IMR-90 (cell line): ENCODE measurements at regions not wholly inside any gene's neighbourhood (a gene's known extent, or its start where the extent isn't known, plus 50 kb on each side); places are given as distances from the start of the nearest gene placed in this dataset.

ENCODE experiments used
- ATAC-seq: fragments of 200-7000 bp; cut with Tn5 transposase; 2 replicates; pipeline ENCODE4 v1.9.1; 2020; ENCODE audit warnings: low read depth, mild to moderate bottlenecking, moderate library complexity
- BruUV-seq: library from RNA; stranded (reverse); fragments of 400-500 nt; replicated peaks from 2 replicates; lab custom pipeline; 2021; lab: Mats Ljungman, UMichigan
- CTCF ChIA-PET: fragments of 300-600 bp; formaldehyde crosslinking; extraction: SDS; loops from one replicate; lab custom pipeline; 2021; ENCODE audit warnings: antibody characterized with exemption; lab: Yijun Ruan, JAX
- POLR2A ChIA-PET: fragments of 300-600 bp; sonication (Branson Sonifier 250); formaldehyde crosslinking; loops from one replicate; lab custom pipeline; 2022; ENCODE audit warnings: antibody characterized with exemption; ENCODE audit not compliant: unreplicated experiment; lab: Charles Lee
- DNase-seq: peaks from one replicate; pipeline ENCODE4 v3.0.0; 2013
- H2AFZ ChIP-seq: replicated peaks from 2 replicates; pipeline ENCODE3; 2013; ENCODE audit warnings: low read length, mild to moderate bottlenecking; ENCODE audit not compliant: poor library complexity
- H2AK5ac ChIP-seq: 2 replicates; pipeline ENCODE4 v1.6.1; 2013; ENCODE audit warnings: low read depth, low read length, inconsistent platforms
- H2AK9ac ChIP-seq: replicated peaks from 2 replicates; pipeline ENCODE3; 2013; ENCODE audit warnings: mild to moderate bottlenecking, low read depth, low read length, moderate library complexity; ENCODE audit not compliant: poor library complexity
- H2BK120ac ChIP-seq: 2 replicates; pipeline ENCODE4 v1.6.1; 2013; ENCODE audit warnings: low read depth, low read length, inconsistent platforms
- H2BK15ac ChIP-seq: 3 replicates; pipeline ENCODE4 v1.6.1; 2013; ENCODE audit warnings: low read depth, low read length, inconsistent platforms
- H2BK20ac ChIP-seq: 2 replicates; pipeline ENCODE4 v1.6.1; 2013; ENCODE audit warnings: low read depth, mild to moderate bottlenecking, inconsistent platforms, low read length, moderate library complexity
- H2BK5ac ChIP-seq: 2 replicates; pipeline ENCODE4 v1.6.1; 2013; ENCODE audit warnings: mild to moderate bottlenecking, low read depth, low read length, inconsistent platforms; ENCODE audit not compliant: poor library complexity, severe bottlenecking
- H3K14ac ChIP-seq: replicated peaks from 2 replicates; pipeline ENCODE4 v1.6.1; 2013; ENCODE audit warnings: low read depth, low read length, inconsistent platforms
- H3K18ac ChIP-seq: 2 replicates; pipeline ENCODE4 v1.6.1; 2013; ENCODE audit warnings: low read depth, low read length, control low read depth
- H3K23ac ChIP-seq: 2 replicates; pipeline ENCODE4 v1.6.1; 2013; ENCODE audit warnings: low read depth, low read length, inconsistent platforms
- H3K27ac ChIP-seq: 2 replicates; pipeline ENCODE4 v1.5.1; 2013; ENCODE audit warnings: mild to moderate bottlenecking, control low read depth, low read length; ENCODE audit not compliant: insufficient read depth
- H3K27me3 ChIP-seq: 2 replicates; pipeline ENCODE4 v1.6.1; 2013; ENCODE audit warnings: low read length; ENCODE audit not compliant: control insufficient read depth, insufficient read depth
- H3K36me3 ChIP-seq: 2 replicates; pipeline ENCODE4 v1.6.1; 2013; ENCODE audit warnings: low read length, mixed read lengths; ENCODE audit not compliant: control insufficient read depth, insufficient read depth
- H3K4ac ChIP-seq: 2 replicates; pipeline ENCODE4 v1.6.1; 2013; ENCODE audit warnings: low read depth, low read length, inconsistent platforms
- H3K4me1 ChIP-seq: 2 replicates; pipeline ENCODE4 v1.6.1; 2013; ENCODE audit warnings: low read length, mixed read lengths; ENCODE audit not compliant: control insufficient read depth, insufficient read depth
- H3K4me2 ChIP-seq: 2 replicates; pipeline ENCODE4 v1.6.1; 2013; ENCODE audit warnings: low read depth, mild to moderate bottlenecking, control low read depth, low read length, moderate library complexity
- H3K4me3 ChIP-seq: 2 replicates; pipeline ENCODE4 v1.5.1; 2013; ENCODE audit warnings: low read depth, mild to moderate bottlenecking, control low read depth, low read length, moderate library complexity; ENCODE audit not compliant: insufficient read depth
- H3K56ac ChIP-seq: 2 replicates; pipeline ENCODE4 v1.6.1; 2013; ENCODE audit warnings: low read length, inconsistent platforms; ENCODE audit not compliant: insufficient read depth; ENCODE audit errors: extremely low read depth
- H3K79me1 ChIP-seq, 2 experiments: 2 replicates each; pipeline ENCODE4 v1.6.1; 2013; ENCODE audit warnings: low read length in 2 of 2, inconsistent platforms in 1 of 2, low read depth in 1 of 2
- H3K9ac ChIP-seq: 2 replicates; pipeline ENCODE4 v1.6.1; 2013; ENCODE audit warnings: low read depth, low read length, control low read depth
- H3K9me1 ChIP-seq: 2 replicates; pipeline ENCODE4 v1.6.1; 2013; ENCODE audit warnings: low read length, inconsistent platforms; ENCODE audit not compliant: insufficient read depth
- H3K9me3 ChIP-seq: 2 replicates; pipeline ENCODE4 v1.6.1; 2013; ENCODE audit warnings: low read length; ENCODE audit not compliant: control insufficient read depth, insufficient read depth
- H4K20me1 ChIP-seq: 2 replicates; pipeline ENCODE4 v1.6.1; 2013; ENCODE audit warnings: low read length, inconsistent platforms; ENCODE audit not compliant: insufficient read depth
- H4K5ac ChIP-seq: 2 replicates; pipeline ENCODE4 v1.6.1; 2013; ENCODE audit warnings: mild to moderate bottlenecking, low read depth, low read length, control low read depth
- H4K8ac ChIP-seq, 2 experiments: 2 replicates each; pipeline ENCODE4 v1.6.1; 2013; ENCODE audit warnings: low read depth in 2 of 2, low read length in 2 of 2, control low read depth in 1 of 2, inconsistent platforms in 1 of 2
- H4K91ac ChIP-seq: 2 replicates; pipeline ENCODE4 v1.6.1; 2013; ENCODE audit warnings: low read depth, low read length, inconsistent platforms; ENCODE audit not compliant: insufficient read depth
- MXI1 ChIP-seq: IDR thresholded peaks from 2 replicates; pipeline ENCODE4 v1.6.1; 2012; ENCODE audit warnings: low read depth, mild to moderate bottlenecking, low read length, moderate library complexity, borderline replicate concordance
- POLR2A ChIP-seq: IDR thresholded peaks from 2 replicates; pipeline ENCODE4 v1.6.1; 2012; ENCODE audit warnings: mild to moderate bottlenecking, low read depth, low read length
- WGBS, 2 experiments: methylation state at CpG; one replicate each; pipeline versions ENCODE4 v1.1.5 to v1.1.7; 2013; ENCODE audit warnings: missing lambda C conversion rate in 2 of 2; ENCODE audit not compliant: insufficient read length in 1 of 2; ENCODE audit errors: extremely low coverage in 2 of 2; 5-methylcytosine and 5-hydroxymethylcytosine counted together
- dilution Hi-C: fragments of 300-500 bp; cut with HindIII; formaldehyde crosslinking; loops from one replicate; pipeline ENCODE4 v1.14.3; 2018; ENCODE audit warnings: low sequenced_read_pairs; ENCODE audit not compliant: unreplicated experiment
- in situ Hi-C: fragments of 300-500 bp; cut with MboI; formaldehyde crosslinking; loops from 3 replicates; pipeline ENCODE4 v1.14.3; 2019; ENCODE audit warnings: low sequenced_read_pairs, inconsistent platforms, mixed read lengths
- intact Hi-C: fragments of 100-400 bp; cut with micrococcal nuclease; formaldehyde crosslinking; loops from 2 replicates; pipeline ENCODE4 v1.10.0; 2022

GRCh38 chr7:25792586-25792985 lies 359.4 kb upstream of the NFE2L3 start:
- H3K4me2 ChIP-seq = no peak overlapping the region
- H2AK5ac ChIP-seq = no peak overlapping the region
- ChIA-PET POLR2A (no interaction called here), CTCF (no interaction called here)
- H3K9ac ChIP-seq = no peak overlapping the region
- H2BK120ac ChIP-seq = no peak overlapping the region
- H3K79me1 ChIP-seq = no peaks in the 10 kb centered on the region
- no peak overlapping the region for H3K27ac ChIP-seq
- H3K36me3 ChIP-seq = no peaks in the 10 kb centered on the region
- no peak overlapping the region for H4K91ac ChIP-seq
- no peak for ATAC-seq
- no peaks in the 10 kb centered on the region for H3K27me3 ChIP-seq
- H3K18ac ChIP-seq = no peak overlapping the region
- no peak overlapping the region for H2AFZ ChIP-seq
- peaks cover 4% of the 10 kb centered on the region; the same call in 1 of the 2 replicates for H3K4me1 ChIP-seq
- H4K20me1 ChIP-seq = no peaks in the 10 kb centered on the region
- no peak overlapping the region for H3K23ac ChIP-seq
- H3K56ac ChIP-seq = no peak overlapping the region
- no peak overlapping the region for H3K4ac ChIP-seq
- H4K8ac ChIP-seq = no peak overlapping the region
- H2BK5ac ChIP-seq = no peak overlapping the region
- no peak overlapping the region for H3K4me3 ChIP-seq
- H3K9me3 ChIP-seq = no peaks in the 10 kb centered on the region
- dilution Hi-C loops = no loop called here
- no peak overlapping the region for H3K14ac ChIP-seq
- intact Hi-C loops = no loop called here
- TF ChIP-seq POLR2A (no peak), MXI1 (no peak)
- WGBS, 2 experiments = no CpG with 5 or more reads among the region's 8 CpGs
- H2BK15ac ChIP-seq = no peak overlapping the region
- H3K9me1 ChIP-seq = no peaks in the 10 kb centered on the region; the same call in 1 of the 2 replicates
- H2BK20ac ChIP-seq = no peak overlapping the region
- BruUV-seq = no TSS peak
- in situ Hi-C loops = no loop called here
- no peak for DNase-seq
- no peak overlapping the region for H4K5ac ChIP-seq
- H2AK9ac ChIP-seq = no peak overlapping the region
